ENCODE measurements at regions not wholly inside any gene's neighbourhood (a gene's known extent, or its start where the extent isn't known, plus 50 kb on each side); places are given as distances from the start of the nearest gene placed in this dataset.
"Not testable (repeated sequence)": the region's sequence is repeated elsewhere in the genome, so short reads cannot be mapped to it uniquely, and the experiment has no call there.

DNA sequence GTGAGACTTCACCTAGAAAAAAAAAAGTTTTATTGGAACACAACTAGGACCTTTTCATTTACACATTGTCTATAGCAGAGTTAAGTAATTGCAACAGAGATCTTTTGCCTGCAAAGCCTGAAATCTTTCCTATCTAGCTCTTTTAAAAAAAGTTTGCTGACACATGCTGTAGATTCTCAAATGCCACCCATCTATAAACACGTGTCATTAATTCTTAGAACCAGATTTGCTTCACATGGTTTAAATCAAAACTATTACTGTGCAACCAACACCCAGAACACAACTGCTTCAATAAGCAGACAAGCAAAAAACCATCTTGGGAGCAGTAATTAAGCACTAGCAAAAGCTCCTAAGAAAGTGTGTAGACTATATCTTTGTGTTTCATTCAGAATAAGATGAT lies 55.0 kb downstream of the OXSM start:
- no peak for DNase-seq

DNA sequence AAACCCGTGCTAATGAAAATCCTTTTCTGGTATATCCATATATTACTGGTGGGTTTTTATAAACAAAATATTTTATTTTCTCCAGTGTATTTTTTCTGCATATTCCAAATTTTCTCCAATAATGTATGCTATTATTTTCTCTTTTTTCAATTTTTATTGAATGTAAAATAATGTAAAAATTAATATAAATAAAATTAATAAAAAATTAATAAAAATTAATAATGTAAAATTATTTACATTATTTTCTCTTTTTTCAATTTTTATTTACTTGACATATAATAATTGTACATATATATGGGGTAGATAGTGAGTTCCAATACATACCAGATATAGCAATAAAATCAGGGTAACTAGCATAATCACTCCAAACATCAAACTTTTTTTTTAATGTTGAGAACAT lies 56.4 kb downstream of the OXSM start:
- DNase-seq, result no peak

DNA sequence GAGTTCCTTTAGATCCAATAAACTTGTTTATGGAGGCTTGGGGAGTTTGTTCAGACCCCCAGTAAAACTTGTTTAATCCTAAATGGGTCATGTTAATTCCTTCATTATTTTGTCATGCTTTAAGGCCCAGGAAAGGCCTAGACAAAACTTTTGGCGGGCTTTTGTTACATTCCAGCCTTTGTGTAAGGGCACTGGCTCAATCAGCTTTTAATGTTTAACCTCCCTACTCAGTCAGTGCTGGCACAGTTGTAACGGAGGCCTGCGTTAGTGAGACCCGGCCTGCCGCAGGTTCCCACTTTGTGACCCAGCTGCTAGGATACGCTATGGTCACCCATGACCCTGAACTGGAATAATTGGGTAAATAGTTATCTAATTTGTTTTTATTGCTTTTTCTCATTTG lies 59.2 kb downstream of the OXSM start:
- DNase-seq, result no peak

DNA sequence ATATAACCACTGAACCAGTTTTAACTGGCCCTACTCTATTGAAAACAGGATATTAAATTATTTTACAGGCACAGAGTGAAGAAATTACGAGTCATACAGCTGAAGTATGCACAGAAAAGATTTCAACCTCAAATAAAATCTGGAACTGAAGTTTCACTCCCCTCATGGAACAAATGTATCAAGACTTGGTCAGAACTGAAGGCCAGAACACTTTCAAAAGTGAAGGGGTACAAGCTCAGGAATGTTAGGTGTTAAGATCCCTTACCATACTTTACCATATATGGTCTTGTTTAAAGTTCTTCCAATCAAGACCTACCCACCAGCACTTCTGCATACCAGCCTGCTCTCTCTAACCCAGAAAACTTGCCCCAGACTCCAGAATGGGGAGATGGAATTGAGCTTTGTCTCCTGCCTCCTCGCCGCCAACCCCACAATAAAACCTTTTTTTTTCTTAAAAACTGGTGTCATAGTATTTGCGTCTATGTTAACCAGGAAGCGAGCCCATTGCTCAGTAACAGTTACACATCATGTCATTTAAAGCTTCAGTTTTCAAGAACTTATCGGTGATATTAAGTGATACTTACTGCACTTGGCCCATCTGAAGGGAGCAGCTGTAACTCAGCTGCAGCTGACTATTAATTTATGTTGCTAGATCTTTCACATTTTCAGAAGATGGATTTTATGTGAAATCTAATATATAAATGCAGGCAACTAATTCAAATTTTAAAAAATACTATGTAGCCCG lies 59.9 kb downstream of the OXSM start:
- DNase-seq, result no peak

DNA sequence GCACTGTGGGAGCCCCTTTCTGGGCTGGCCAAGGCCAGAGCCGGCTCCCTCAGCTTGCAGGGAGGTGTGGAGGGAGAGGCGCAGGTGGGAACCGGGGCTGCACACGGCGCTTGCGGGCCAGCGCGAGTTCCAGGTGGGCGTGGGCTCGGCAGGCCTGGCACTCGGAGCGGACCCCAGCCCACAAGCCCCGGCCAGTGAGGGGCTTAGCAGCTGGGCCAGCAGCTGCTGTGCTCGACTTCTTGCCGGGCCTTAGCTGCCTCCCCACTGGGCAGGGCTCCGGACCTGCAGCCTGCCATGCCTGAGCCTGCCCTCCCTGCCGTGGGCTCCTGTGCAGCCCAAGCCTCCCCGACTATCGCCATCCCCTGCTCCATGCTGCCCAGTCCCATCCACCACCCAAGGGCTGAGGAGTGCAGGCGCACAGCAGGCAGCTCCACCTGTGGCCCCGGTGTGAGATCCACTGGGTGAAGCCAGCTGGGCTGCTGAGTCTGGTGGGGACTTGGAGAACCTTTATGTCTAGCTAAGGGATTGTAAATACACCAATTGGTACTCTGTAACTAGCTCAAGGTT lies 61.9 kb downstream of the OXSM start:
- not testable (repeated sequence) for DNase-seq

DNA sequence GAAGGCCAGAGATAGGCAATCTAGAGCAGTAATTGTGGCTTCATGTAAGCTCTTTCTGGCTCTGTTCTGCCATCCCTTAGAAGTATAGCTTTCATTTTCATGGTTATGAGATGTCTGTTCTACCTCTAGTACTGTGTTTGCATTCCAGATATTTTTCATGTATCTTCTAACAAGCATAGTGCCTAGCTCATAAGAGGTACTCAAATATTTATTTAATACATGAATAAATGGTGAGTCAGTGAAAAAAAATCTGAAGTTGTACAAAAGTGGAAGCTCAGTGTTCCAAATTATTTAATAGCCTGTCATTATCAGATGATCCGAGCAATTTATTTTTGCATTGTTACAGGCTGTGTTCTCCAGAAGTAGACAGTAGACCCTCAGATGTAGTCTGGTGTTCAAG lies 64.3 kb downstream of the OXSM start:
- no peak for DNase-seq

DNA sequence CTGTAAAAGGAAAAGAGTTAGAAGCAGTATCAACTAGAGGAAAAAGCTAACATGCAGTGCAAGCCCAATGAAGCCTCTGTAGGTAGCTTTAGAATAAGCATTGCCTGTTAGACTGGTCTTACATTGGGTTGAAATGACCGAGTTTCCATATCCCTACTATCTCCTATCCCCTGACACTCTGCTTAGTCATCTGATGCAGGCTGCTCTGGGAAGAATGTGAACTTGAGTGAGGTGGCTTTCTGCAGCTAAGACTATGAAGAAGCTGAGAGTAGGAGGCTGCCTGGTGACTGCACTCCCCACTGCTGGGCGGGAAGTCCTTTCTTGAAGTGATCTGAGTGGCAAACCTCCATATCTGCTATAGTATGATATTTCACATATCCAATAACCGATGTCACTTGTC lies 64.7 kb downstream of the OXSM start:
- no peak for DNase-seq

DNA sequence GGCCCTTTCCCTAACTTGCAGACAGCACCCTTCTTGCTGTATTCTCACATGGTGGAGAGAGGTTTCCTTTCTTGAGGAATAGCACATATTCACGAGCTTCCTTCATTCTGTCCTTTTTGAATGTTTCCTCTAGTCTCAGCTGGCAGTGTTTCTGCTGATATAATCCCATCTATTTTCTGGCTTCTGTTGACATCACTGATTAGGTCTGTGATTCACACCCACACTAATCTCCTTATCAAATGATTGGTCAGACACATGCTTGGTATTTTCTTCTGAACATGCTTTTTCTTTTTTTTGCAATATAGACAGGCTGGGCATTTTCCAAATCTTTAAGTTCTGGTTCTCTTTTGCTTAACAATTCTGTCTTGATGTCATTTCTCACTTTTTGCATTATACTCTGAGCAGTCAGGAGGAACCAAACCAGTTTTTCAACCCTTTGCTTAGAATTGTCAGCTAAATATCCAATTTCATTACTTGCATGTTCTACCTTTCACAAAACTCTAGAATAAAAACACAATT lies 65.4 kb downstream of the OXSM start:
- no peak for DNase-seq

DNA sequence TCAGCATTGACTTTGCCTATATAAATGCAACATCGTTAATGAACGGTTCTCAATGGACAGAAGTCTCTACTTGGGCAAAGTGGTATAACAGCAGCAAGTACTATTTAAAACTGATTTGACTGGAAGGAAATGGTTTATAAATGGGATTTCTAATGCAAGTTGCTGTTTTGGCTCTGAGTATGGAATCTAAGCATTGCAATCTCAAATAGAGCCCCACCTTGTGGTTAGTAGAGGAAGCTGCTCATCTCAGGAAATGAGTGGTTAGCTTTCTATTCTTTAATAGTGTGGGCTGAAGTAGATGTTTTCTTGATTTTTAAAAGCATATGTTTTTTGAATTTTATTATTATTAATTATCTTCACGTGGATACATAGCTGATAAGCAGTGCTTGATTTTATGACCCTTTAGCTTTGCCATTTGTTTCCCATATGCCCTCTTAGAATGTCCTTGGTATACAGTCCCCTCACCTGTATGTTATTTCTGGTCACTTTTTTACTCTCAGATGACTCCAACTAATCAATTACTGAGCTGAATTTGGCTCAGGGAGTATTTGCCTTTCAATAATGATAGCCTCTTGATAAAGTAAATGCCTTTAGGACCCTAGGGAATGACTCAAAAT lies 67.1 kb downstream of the OXSM start:
- no peak for DNase-seq

DNA sequence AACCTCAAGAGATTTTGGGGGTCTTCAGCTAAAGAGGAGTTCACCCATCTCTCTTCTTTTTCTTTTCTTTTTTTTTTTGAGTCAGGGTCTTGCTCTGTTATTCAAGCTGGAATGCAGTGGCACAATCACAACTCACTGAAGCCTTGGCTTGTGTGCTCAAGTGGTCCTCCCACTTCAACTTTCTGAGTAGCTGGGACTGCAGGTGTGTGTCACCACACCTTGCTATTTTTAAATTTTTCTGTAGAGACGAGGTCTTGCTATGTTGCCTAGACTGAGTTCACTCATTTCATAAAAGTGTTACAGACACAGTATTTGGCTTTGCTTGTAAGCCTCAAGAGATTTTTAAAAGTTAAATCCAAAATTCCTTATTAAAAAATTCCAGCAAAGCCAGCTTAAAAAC lies 71.7 kb downstream of the OXSM start:
- DNase-seq, result no peak

DNA sequence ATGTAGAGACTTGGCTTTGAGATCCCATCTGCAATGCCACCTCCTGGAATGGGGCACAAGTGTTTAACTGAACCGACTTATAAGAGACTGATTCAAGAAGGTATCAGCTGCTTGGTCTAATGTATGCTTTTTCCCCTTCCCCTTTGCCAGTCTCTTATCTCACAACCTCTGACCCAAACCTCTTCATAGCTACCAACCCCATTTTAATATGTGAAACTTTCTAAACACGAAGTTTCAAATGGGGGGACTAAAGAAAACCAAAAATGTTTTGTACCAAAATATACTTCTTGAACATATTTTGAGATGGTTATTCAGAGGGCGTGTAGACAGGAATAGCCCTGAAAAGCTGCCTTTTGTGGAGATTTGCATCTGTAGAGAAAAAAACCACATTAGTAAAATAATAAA lies 73.1 kb downstream of the OXSM start:
- no peak for DNase-seq

DNA sequence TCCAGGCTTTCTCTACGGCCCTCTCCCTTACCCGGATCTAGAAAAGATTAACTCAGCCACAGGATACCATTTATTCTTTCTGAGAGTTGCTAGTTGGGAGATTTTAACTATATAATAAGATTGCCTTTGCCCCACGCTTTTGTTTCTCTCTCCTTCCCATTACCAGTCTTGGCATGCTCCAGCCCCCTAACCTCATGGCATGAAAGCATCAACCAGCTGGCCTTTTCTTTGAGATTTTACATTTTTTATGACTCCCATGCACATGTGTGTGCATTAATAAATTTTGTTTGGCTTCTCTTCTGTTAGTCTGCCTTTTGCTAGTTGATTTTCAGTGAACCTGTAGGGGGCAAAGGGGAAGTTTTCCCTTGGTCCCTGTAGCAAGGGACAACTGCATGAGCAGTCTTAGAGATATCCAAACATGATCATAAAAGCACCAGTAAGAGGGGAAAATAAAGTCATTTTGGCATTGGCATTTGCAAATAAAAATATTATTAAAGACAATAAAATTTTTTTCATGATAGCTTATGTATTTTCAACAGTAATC lies 73.6 kb downstream of the OXSM start:
- no peak for DNase-seq

DNA sequence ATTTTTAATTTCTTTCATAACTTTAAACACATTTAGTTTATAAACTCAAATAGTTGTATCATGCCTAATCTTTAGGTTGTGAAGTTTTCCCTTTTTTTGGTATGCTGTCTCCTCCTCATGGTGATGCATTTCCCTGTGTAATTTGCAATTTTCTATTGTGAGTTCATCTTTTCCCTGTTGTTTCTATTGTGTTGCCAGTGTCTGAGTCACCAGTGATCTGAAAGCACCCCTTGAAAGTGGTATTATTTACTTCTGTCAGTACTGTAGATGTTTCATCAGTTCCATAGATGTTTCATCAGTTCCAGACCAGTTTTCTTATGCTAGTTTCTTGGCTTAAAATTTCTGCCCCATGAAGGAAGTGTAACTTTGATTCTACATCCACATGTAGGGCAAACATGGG lies 80.6 kb downstream of the OXSM start:
- DNase-seq, result no peak

DNA sequence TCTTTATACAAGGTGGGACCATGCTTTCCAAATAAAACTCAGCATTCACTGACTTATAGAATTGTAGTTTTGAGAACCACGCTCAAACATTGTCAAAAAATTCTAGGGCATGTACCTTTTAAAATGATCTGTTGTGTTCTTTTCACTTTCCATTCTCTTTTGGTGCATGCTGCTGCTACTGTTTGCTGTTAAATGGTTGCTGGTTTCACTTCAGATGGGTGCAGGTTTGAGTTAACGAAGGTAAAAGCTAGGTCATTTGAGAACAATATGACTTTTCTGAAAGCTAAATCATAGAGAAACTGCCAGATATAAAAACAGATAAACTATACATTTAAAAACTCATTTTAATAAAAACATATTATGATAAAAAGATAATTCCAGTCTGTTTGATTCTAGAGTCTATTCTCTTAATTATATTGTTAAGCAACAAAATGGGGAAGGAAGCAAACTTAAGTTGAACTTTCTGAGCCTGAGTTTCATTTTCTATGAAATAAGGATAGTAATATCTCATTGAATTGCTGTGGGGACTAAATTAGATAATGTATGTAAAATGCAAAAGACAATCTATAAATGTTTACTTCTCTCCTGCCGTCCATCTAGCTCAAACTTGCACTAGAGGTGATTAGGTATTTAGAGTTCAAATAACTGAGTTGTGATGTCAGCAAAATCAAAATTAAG lies 82.4 kb downstream of the OXSM start:
- DNase-seq, result no peak

DNA sequence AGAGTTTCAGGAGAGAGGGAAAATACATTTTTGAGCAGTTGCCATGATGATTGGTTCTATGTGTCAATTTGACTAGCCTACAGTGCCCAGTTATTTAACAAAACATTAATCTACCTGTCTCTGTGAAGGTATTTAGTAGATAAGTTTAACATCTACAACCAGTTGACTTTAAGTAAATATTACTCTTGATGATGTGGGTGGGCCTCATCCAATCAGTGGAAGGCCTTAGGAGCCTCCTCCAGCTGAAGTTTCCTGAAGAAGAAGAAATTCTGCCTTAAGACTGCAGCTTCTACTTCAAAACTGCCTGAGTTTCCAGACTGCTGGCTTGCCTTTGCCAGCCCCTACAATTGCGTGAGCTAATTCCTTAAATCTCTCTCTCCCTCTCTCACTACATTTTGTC lies 93.6 kb downstream of the OXSM start:
- no peak for DNase-seq

DNA sequence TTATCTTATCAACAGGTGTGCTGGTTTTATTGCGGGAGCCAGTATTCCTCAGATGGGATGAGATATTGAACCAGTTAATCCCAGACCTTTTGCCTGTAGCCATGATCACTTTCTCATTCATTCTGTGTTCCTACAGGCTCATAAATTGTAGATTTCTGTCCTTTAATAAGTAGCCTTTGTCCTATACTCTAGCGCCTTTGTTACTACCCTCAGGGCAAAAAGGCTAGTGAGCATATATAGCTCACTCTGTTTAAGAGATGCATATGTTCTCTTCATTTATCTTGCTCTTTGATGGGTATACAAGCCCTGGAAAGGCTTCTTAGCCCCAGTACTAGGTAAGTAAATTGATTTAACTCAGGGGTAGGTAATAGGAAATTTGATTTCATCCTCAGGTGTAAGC lies 95.1 kb downstream of the OXSM start:
- no peak for DNase-seq

DNA sequence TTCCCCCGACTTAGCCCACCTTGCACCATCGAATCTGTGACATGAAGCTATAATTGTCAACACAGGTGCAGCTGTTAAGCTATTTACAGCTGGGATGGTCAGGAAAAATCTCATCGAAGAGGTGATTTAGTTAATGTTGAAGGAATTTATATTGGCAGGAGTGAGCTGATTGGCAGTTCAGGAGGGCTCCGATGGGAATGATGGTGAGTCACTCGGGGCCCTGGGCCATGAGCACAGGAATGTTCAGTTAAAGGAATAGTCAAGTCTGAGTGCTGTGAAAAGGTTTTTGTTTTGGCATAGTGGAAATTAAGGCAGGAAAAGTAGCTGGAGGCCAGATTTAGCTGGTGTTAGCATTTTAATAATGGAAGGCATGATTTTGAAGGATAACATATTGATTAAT lies 95.7 kb downstream of the OXSM start:
- DNase-seq, result no peak

DNA sequence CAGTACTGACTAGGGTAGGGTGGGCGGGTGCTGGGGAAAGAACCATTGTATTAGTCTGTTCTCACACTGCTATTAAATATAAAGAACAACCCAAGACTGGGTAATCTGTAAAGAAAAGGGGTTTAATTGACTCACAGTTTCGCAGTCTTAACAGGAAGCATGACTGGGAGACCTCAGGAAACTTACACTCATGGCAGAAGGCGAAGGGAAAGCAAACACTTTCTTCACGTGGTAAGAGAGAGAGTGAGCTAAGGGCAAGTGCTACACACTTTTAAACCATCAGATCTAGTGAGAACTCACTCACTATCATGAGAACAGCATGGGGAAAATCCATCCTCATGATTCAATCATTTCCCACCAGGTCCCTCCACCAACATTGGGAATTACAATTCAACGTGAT lies 98.0 kb downstream of the OXSM start:
- DNase-seq, result no peak

DNA sequence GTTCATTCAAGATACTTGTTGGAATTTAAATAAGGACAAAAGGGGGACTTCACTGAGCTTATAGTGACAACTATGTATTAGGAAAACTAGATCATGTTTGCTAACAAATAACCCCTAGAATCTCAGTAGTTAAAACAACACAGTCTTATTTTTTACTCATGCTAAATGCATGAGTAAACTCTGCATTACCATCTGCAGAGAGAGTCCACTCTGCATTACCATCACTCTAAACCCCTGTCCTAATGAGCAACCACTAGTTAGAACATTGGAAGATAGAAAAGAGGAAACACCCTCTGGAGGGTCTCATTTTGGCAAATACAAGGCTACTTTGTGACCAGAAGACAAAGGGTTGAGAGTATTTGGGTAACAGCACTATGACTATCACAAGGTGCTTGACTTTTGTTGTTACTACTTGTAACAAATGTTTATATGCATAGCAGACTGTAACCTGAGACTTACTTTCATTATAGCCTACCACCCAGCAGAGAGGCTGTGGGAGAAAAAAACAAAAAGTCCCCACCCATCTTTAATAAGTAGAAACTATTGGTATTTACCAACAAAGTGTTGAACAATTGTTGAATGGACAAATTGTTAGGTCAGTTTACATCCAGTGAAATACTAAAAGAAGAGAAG lies 99.1 kb downstream of the OXSM start:
- no peak for DNase-seq

DNA sequence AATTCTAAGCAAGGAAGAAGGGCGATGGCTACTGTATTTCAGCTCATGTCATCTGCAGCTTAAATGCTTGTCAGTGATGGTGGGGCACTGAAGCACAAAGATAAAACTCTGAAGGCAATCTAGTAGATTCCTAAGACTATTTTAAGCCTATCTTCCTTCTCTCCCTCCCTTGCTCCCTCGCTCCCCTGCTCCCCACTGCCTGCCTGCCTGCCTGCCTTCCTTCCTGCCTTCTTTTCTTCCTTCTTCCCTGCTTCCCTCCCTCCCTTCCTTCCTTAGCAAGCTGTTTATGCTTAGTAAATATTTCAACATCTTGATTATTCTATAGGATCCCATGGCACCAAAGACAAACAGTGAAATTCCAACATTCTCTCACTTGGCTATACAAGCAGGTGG lies 99.6 kb downstream of the OXSM start:
- no peak for DNase-seq

DNA sequence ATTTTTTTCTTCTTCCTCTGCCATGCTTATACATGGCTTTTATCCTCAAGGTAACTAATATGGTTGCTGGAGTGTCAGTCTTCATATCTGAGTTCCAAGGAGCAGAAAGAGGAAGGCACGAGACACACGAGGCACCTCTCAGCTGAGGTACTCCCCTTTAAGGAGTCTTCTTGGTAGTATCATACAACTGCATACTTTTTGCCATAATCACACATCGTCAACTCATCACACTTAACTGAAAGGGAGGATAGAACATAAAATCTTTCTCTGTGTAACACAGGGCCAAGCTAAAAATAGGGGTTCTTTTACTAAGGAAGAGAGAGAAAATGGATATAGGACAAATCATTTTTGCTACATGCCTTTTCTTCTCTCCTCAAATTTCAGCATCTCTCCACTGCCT lies 104.2 kb downstream of the OXSM start:
- no peak for DNase-seq

DNA sequence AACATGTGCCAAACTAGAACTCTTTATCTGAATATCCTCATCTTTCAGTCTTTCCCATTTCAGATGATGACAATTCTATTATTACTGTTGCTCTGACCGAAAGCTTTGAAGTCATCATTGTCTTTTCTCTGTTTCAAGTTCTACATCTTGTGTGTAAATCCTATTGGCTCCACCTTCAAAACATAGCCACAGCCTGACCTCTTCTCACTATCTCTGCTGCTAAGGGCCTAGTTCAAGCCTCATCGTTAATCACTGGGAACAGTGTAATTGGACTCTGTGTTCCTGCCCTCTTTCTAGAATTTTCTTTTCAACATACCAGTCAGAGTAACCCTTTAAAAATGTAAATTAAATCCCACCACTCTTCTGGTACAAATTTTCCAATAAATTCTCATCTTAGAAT lies 105.1 kb downstream of the OXSM start:
- no peak for DNase-seq

DNA sequence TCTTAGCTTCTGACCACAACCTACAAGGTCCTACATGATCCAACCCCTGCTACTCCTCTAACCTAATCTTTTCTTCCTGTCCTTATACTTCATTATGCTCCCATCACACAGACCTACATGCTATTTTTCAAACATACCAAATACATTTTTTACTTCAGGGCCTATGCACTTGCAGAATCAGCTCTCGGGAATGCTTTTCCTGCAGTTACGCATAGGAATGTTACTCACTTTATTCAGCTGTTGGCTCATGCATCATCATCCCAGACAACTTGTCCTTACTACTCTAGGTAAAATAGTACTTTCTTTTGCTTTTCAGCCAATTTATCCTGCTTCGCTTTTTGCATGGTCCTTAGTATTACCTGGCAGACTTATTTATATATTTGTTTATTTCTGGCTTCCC lies 105.6 kb downstream of the OXSM start:
- no peak for DNase-seq

All from activated CD4-positive, alpha-beta T cell treated with anti-CD3 and anti-CD28 coated beads, Interleukin-2, amount 50 U/mL, for 1 hour (primary cell).